ENCODE measurements at regions not wholly inside any gene's neighbourhood (a gene's known extent, or its start where the extent isn't known, plus 50 kb on each side); places are given as distances from the start of the nearest gene placed in this dataset.

DNA sequence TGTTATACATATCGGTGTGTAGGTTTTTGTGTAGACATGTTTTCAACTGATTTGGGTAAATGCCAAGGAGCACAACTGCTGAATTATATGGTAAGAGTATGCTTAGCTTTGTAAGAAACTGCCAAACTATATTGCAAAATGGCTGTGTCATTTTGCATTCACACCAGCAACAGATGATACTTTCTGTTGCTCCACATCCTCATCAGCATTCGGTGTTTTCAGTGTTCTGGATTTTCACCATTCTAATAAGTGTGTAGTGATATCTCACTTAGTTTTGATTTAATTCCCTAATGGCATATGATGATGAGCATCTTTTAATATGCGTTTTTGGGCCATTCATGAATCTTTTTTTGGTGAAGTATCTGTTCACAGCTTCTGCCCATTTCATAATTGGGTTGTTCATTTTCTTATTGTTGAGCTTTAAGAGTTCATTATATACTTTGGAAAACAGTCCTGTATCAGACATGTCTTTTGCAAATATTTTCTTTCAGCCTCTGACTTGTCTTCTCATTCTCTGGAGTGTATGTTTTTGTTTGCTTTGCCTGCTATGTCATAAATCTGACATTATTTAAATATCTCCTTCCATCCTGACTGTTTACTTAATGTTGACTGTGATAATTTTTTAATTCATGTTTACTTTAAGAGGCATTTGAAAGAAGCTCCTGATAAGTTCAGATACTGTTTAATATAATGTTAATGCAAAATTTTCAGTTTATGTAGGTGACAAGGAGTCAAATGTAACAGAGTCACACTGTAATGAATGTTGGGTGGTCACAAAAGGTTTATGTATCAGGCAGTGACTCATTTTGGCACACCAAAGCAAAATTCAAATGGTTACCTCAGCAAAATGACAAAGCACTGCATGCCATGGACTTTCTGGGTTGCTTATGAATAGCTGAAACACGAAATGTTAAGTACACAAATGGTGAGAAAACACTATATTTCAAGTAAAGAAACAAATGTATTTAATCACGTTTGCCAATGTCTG, 181.1 kb upstream of the DAB2 start:
- H3K4me3 Mint-ChIP-seq = no peak overlapping the region
- H3K27ac Mint-ChIP-seq = no peak overlapping the region
- no peaks in the 10 kb centered on the region for H3K36me3 Mint-ChIP-seq (ENCODE audit: low read depth)
- no peak for DNase-seq
- ATAC-seq = no peak
- no peaks in the 10 kb centered on the region for H3K9me3 Mint-ChIP-seq (ENCODE audit: insufficient read depth)
- H3K27me3 Mint-ChIP-seq (ENCODE audit: low read depth) = peaks cover 14% of the 10 kb centered on the region
- ChIA-PET CTCF (no interaction called here), POLR2A (no interaction called here)
- no peaks in the 10 kb centered on the region for H3K4me1 Mint-ChIP-seq (ENCODE audit: low read depth)

DNA sequence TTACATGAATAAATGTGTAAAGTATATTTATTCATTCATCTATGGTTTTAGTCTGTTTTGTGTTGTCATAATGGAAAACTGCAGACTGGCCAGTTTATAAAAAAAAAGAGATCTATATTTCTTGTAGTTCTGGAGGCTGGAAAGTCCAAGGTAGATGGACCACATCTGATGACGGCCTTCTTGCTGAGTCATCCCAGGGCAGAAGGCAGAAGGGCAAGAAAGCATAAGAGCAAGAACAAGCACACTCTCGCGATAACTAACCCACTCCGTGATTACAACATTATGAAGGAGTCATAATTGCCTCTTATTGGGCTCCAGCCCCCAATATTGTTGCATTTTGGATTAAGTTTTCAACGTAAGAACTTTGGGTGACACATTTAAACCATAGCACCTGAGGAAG, 180.4 kb upstream of the DAB2 start:
- H3K27me3 Mint-ChIP-seq (ENCODE audit: low read depth) = peaks cover 14% of the 10 kb centered on the region
- ATAC-seq (no peak), DNase-seq (no peak)
- no peak overlapping the region for H3K4me3 Mint-ChIP-seq
- ChIA-PET POLR2A (no interaction called here), CTCF (no interaction called here)
- H3K36me3 Mint-ChIP-seq (ENCODE audit: low read depth) = no peaks in the 10 kb centered on the region
- no peaks in the 10 kb centered on the region for H3K4me1 Mint-ChIP-seq (ENCODE audit: low read depth)
- H3K27ac Mint-ChIP-seq = no peak overlapping the region
- no peaks in the 10 kb centered on the region for H3K9me3 Mint-ChIP-seq (ENCODE audit: insufficient read depth)

DNA sequence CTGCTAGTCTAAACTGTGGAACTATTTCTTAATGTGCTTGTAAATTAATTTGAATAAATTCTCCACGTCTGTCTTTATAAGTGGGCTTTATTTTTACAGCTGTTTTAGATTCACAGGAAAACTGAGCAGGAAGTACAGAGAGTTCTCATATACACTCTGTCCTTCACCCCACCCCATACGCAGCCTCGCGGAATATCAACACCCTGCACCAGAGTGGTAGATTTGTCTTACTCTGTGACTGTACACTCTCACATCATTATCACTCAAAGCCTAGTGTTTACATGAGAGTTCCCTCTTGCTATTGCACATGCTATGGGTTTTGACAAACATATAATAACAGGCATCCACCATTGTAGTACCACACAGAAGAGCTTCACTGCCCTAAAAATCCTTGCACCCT, 179.7 kb upstream of the DAB2 start:
- ATAC-seq (no peak), DNase-seq (no peak)
- Mint-ChIP-seq H3K9me3 (ENCODE audit: insufficient read depth) (no peaks in the 10 kb centered on the region), H3K36me3 (ENCODE audit: low read depth) (no peaks in the 10 kb centered on the region), H3K4me3 (no peak overlapping the region), H3K27ac (no peak overlapping the region), H3K27me3 (ENCODE audit: low read depth) (peaks cover 11% of the 10 kb centered on the region), H3K4me1 (ENCODE audit: low read depth) (no peaks in the 10 kb centered on the region)
- CTCF ChIA-PET = no interaction called here
- POLR2A ChIA-PET = no interaction called here

DNA sequence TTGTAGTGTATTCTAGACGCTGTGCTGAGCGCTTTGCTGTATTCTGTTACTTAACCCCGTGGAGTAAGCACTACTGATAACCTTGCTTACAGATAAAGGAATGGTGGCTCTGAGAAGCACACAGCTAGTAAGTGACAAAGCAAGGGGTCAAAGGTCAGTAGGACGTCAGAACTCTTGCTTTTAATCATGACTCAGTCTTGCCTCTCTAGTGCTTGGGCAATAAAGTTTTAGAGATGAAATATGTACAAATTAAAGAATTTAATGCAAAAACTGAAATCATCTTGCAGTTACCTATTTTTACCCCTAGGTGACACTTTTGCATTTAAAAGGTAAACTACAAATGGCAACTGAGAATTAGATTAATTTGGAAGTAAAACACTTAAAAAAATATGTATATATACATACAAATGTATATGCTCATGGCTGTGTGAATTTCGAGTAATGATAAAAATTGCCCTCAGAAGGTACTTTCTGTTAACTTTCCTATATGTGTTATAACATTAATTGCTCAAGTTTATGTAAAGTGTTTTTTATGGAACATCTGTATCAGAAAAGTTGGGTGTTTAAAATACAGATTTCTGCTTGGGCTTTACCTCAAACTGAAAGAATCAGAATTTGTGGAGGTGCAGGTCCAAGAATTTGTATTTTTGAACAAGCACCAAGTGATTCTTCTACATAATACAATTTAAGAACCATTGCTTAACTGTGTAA, 175.1 kb upstream of the DAB2 start:
- no peaks in the 10 kb centered on the region for H3K9me3 Mint-ChIP-seq (ENCODE audit: insufficient read depth)
- no peak overlapping the region for H3K27ac Mint-ChIP-seq
- H3K4me3 Mint-ChIP-seq = no peak overlapping the region
- ChIA-PET CTCF (interaction anchor here (0.7 to 1.2 kb wide), 5 partner anchors 14 to 70 kb away, joined by 3 to 4 read pairs (median 3); no protein-coding TSS in a partner anchor), POLR2A (no interaction called here)
- ATAC-seq (no peak), DNase-seq (no peak)
- H3K4me1 Mint-ChIP-seq (ENCODE audit: low read depth) = no peaks in the 10 kb centered on the region
- no peaks in the 10 kb centered on the region for H3K36me3 Mint-ChIP-seq (ENCODE audit: low read depth)
- peaks cover 26% of the 10 kb centered on the region for H3K27me3 Mint-ChIP-seq (ENCODE audit: low read depth)

DNA sequence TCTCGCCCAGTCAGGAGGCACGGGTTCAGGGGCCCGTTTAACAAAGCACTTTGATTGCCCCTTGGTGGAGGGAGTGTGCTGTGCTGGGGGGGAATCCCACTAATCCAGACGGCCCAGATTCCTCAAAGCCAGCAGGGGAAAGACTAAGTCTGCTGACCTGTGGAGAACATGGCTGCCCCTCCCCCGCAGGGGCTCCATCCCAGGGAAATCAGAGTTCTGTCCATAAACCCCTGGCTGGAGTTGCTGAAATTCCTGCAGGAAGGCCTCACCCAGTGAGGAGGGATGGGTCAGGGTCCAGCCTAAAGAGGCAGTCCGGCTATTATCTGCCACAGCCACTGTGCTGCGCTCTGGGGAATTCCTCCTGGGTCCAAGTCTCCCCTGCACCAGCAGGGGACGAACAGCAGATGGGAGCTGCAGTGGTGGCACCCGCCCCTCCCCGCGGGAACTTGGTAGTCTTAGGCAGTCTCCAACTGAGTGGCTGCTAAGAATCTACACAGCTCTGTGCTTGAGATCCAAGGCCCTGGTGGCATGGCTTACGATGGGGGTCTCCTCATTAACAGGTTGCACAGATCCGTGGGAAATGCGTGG, 174.0 kb upstream of the DAB2 start:
- CTCF ChIA-PET = interaction anchor here (0.7 to 1.2 kb wide), 5 partner anchors 13 to 71 kb away, joined by 3 to 4 read pairs (median 3); no protein-coding TSS in a partner anchor
- H3K27ac Mint-ChIP-seq = no peak overlapping the region
- no peaks in the 10 kb centered on the region for H3K36me3 Mint-ChIP-seq (ENCODE audit: low read depth)
- H3K4me1 Mint-ChIP-seq (ENCODE audit: low read depth) = no peaks in the 10 kb centered on the region
- H3K27me3 Mint-ChIP-seq (ENCODE audit: low read depth) = peaks cover 24% of the 10 kb centered on the region
- H3K4me3 Mint-ChIP-seq = no peak overlapping the region
- H3K9me3 Mint-ChIP-seq (ENCODE audit: insufficient read depth) = no peaks in the 10 kb centered on the region
- POLR2A ChIA-PET = no interaction called here
- DNase-seq = no peak
- ATAC-seq = no peak

DNA sequence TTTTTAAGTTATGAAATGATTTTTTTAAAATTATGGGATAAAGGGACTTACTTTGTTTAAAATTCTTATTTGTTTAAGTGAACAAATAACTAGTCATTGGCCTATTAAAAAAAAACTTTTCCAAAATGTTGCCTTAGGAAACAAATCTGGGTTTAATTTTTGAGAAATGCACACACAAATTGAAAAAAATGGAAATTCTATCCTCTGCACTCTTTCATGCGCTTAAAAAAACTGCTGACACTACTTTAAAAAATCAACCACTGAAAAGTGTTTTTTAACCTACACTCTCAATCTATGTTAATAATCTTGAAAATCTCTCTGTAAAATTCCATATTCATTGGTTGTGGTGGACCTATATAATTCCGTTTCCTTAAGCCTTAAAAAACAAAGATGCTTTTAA, 163.4 kb upstream of the DAB2 start:
- no peaks in the 10 kb centered on the region for H3K36me3 Mint-ChIP-seq (ENCODE audit: low read depth)
- H3K9me3 Mint-ChIP-seq (ENCODE audit: insufficient read depth) = no peaks in the 10 kb centered on the region
- H3K27ac Mint-ChIP-seq = no peak overlapping the region
- CTCF ChIA-PET = no interaction called here
- ATAC-seq (no peak), DNase-seq (no peak)
- H3K4me3 Mint-ChIP-seq = no peak overlapping the region
- peaks cover 41% of the 10 kb centered on the region for H3K27me3 Mint-ChIP-seq (ENCODE audit: low read depth)
- POLR2A ChIA-PET = no interaction called here
- H3K4me1 Mint-ChIP-seq (ENCODE audit: low read depth) = no peaks in the 10 kb centered on the region

DNA sequence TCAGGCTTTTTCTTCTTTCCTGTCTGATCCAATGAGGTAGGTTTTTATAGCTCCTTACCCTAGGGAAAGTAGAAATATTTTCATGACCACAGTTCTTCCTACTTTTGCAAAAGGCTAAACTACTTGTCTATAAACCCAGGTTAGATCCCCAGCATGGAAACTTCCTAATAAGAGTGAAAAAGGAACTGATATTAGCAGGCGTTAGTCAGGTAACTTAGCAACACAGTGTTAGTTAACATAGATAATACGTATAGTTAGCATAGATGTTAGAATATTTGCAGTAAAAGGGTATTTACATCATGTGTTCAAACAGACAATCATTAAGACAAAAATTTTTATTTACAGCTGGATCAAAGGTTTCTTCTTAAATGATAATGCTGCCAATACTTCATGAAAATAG, 162.9 kb upstream of the DAB2 start:
- no peak for ATAC-seq
- no peaks in the 10 kb centered on the region for H3K36me3 Mint-ChIP-seq (ENCODE audit: low read depth)
- no peaks in the 10 kb centered on the region for H3K4me1 Mint-ChIP-seq (ENCODE audit: low read depth)
- H3K27ac Mint-ChIP-seq = no peak overlapping the region
- no peak overlapping the region for H3K4me3 Mint-ChIP-seq
- H3K9me3 Mint-ChIP-seq (ENCODE audit: insufficient read depth) = no peaks in the 10 kb centered on the region
- H3K27me3 Mint-ChIP-seq (ENCODE audit: low read depth) = peaks cover 40% of the 10 kb centered on the region
- ChIA-PET CTCF (no interaction called here), POLR2A (no interaction called here)
- DNase-seq = no peak

DNA sequence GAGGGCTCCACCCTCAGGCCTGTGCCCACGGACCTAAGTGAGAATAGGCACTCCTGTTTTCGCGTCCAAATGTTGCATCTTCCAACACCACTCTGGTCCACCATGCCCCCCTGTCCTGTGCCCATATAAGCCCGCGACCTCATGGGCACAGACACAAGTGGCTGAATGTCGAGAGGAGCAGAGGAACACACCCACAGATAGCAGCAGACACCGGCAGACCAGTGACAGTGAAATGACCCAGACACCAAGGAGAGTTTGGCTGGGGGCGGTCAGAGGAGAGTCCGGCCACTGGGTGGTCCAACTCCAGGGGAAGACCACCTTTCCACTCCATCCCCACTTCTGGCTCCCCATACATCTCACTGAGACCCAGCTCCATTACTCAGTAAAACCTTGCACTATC, 161.4 kb upstream of the DAB2 start:
- peaks cover 2% of the 10 kb centered on the region for H3K4me1 Mint-ChIP-seq (ENCODE audit: low read depth)
- no peaks in the 10 kb centered on the region for H3K9me3 Mint-ChIP-seq (ENCODE audit: insufficient read depth)
- ChIA-PET POLR2A (no interaction called here), CTCF (interaction anchor here (0.6 to 1.4 kb wide), 3 partner anchors 13 to 171 kb away, joined by 4 read pairs; no protein-coding TSS in a partner anchor)
- H3K4me3 Mint-ChIP-seq = no peak overlapping the region
- ATAC-seq (no peak), DNase-seq (no peak)
- H3K27ac Mint-ChIP-seq = no peak overlapping the region
- H3K27me3 Mint-ChIP-seq (ENCODE audit: low read depth) = peaks cover 37% of the 10 kb centered on the region
- no peaks in the 10 kb centered on the region for H3K36me3 Mint-ChIP-seq (ENCODE audit: low read depth)

DNA sequence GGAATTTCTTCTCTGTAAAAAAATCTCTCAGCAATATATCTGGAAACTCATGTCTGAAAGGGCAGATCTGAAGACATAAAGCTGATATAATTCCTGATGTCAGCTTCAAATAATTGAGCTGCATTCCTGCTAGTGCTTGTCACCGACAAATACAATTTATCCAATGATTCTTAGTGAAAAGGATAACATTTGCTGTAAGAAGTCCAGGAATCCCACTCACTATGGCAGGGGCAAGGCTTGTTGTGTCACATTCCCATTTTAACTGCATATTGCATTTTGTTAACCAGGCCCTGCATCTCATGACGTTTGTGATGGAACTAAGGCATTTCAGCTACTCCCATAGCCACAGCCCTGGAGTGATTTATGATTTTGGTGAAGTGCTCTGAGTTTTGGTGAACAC, 160.1 kb upstream of the DAB2 start:
- Mint-ChIP-seq H3K4me3 (no peak overlapping the region), H3K9me3 (ENCODE audit: insufficient read depth) (no peaks in the 10 kb centered on the region), H3K4me1 (ENCODE audit: low read depth) (peaks cover 6% of the 10 kb centered on the region), H3K36me3 (ENCODE audit: low read depth) (no peaks in the 10 kb centered on the region), H3K27ac (no peak overlapping the region), H3K27me3 (ENCODE audit: low read depth) (peaks cover 33% of the 10 kb centered on the region)
- ATAC-seq (no peak), DNase-seq (no peak)
- ChIA-PET CTCF (interaction anchor here (1.0 to 2.2 kb wide), 2 partner anchors 13 to 14 kb away, joined by 4 read pairs; no protein-coding TSS in a partner anchor), POLR2A (no interaction called here)

DNA sequence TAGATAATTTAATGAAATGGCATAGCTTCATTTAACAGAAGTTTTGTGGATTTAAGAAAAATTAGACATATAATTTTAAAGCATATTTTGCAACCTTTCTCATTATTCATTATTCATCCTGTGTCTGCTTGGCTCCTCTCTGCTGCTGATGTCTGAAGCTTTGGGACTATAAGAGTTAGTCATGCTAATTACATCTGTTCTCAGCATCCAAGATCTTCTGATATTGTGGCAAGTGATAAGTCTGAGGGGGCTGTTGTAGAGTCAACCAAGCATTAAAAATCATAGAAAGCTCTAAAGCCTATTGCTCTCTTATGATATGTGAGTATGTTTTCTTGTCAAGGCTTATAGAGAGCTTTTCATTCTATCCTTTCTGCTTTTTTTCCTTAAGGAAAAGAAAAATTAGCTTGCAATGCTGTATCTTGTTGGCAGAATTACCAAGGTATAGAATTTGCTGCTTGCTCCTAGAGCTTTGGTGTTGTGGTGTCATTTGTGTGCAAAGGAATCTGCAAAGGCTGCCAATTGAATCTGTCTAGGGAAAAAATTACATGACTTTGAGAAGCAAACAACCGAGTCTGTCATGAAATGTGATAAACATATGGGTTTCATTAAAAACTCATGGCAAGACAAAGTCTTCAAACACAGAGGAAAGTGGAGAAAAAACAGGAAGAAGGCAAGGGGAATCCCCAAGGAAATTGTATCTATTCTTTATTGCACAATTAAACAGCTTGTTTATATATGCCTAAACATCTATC, 156.1 kb upstream of the DAB2 start:
- Mint-ChIP-seq H3K27me3 (ENCODE audit: low read depth) (peaks cover 12% of the 10 kb centered on the region), H3K27ac (no peak overlapping the region), H3K9me3 (ENCODE audit: insufficient read depth) (no peaks in the 10 kb centered on the region), H3K36me3 (ENCODE audit: low read depth) (no peaks in the 10 kb centered on the region), H3K4me3 (no peak overlapping the region), H3K4me1 (ENCODE audit: low read depth) (peaks cover 6% of the 10 kb centered on the region)
- ATAC-seq (no peak), DNase-seq (no peak)
- ChIA-PET CTCF (interaction anchor here (0.8 to 1.4 kb wide), 2 partner anchors 8 to 18 kb away, joined by 3 to 4 read pairs; no protein-coding TSS in a partner anchor), POLR2A (no interaction called here)

DNA sequence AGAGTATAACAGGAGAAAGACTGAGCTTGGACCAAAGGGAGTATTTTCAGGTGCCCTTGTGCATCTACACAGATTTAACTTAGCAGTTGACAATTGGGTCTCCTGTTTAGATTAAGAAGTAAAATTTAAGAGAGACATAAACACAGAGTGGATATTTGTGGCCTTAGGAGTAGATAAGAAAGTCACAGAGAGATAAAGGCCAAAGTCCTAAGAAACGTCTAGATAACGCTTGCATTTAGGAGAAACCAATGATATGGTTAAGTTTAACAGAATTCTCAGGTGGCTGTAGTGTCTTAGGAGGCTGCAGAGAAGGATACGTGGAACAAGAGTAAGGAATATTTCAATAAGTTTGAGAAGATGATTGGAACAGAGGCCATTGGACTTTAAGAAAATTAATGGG, 155.0 kb upstream of the DAB2 start:
- no peak for DNase-seq
- Mint-ChIP-seq H3K9me3 (ENCODE audit: insufficient read depth) (no peaks in the 10 kb centered on the region), H3K27me3 (ENCODE audit: low read depth) (peaks cover 8% of the 10 kb centered on the region), H3K27ac (no peak overlapping the region), H3K4me3 (no peak overlapping the region), H3K36me3 (ENCODE audit: low read depth) (no peaks in the 10 kb centered on the region), H3K4me1 (ENCODE audit: low read depth) (peaks cover 6% of the 10 kb centered on the region)
- ChIA-PET CTCF (interaction anchor here (1.0 to 1.5 kb wide), 2 partner anchors 20 to 109 kb away, joined by 3 read pairs; no protein-coding TSS in a partner anchor), POLR2A (no interaction called here)
- ATAC-seq = no peak
